ENCODE measurements at regions not wholly inside any gene's neighbourhood (a gene's known extent, or its start where the extent isn't known, plus 50 kb on each side); places are given as distances from the start of the nearest gene placed in this dataset.

- ATAC-seq = peak; percentile 64
- CTCF ChIA-PET = interaction anchor here (1.0 kb wide), 1 partner anchor 416 kb away, joined by 5 read pairs; no protein-coding TSS in a partner anchor
- DNase-seq = peak; percentile 43
- H3K4me3 Mint-ChIP-seq = no peak overlapping the region
- peaks cover 8% of the 10 kb centered on the region for H3K4me1 Mint-ChIP-seq (ENCODE audit: low read depth)
- no peaks in the 10 kb centered on the region for H3K36me3 Mint-ChIP-seq (ENCODE audit: low read depth)
- intact Hi-C loops (cut with micrococcal nuclease) = loop anchor here (5.0 kb wide), 1 partner anchor 102 kb away; no protein-coding TSS in a partner anchor
- no peaks in the 10 kb centered on the region for H3K9me3 Mint-ChIP-seq
- POLR2A ChIA-PET = no interaction called here
- H3K27ac Mint-ChIP-seq = no peak overlapping the region
- no peak for TF ChIP-seq CTCF (IDR thresholded peaks at IDR 0.05)
- no peaks in the 10 kb centered on the region for H3K27me3 Mint-ChIP-seq
These were observed 96.6 kb downstream of the TMEM17 start for GRCh38 chr2:62409442-62409841.

- H3K27ac Mint-ChIP-seq = no peak overlapping the region
- ChIA-PET POLR2A (no interaction called here), CTCF (no interaction called here)
- H3K4me3 Mint-ChIP-seq = no peak overlapping the region
- no peak for TF ChIP-seq CTCF (IDR thresholded peaks at IDR 0.05)
- H3K27me3 Mint-ChIP-seq = no peaks in the 10 kb centered on the region
- DNase-seq = no peak
- H3K9me3 Mint-ChIP-seq = no peaks in the 10 kb centered on the region
- no peak for ATAC-seq
- intact Hi-C loops (cut with micrococcal nuclease) = loop anchor here (5.0 kb wide), 1 partner anchor 101 kb away; no protein-coding TSS in a partner anchor
- peaks cover 8% of the 10 kb centered on the region for H3K4me1 Mint-ChIP-seq (ENCODE audit: low read depth)
- no peaks in the 10 kb centered on the region for H3K36me3 Mint-ChIP-seq (ENCODE audit: low read depth)
These were observed 97.7 kb downstream of the TMEM17 start for GRCh38 chr2:62408241-62408677.

GRCh38 chr2:62407838-62408237 lies 98.2 kb downstream of the TMEM17 start:
- no peaks in the 10 kb centered on the region for H3K9me3 Mint-ChIP-seq
- no peak for ATAC-seq
- H3K4me1 Mint-ChIP-seq (ENCODE audit: low read depth) = peaks cover 8% of the 10 kb centered on the region
- POLR2A ChIA-PET = no interaction called here
- CTCF ChIA-PET = no interaction called here
- no peaks in the 10 kb centered on the region for H3K27me3 Mint-ChIP-seq
- TF ChIP-seq CTCF (IDR thresholded peaks at IDR 0.05) = no peak
- DNase-seq = no peak
- intact Hi-C loops (cut with micrococcal nuclease) = loop anchor here (5.0 kb wide), 1 partner anchor 101 kb away; no protein-coding TSS in a partner anchor
- no peak overlapping the region for H3K27ac Mint-ChIP-seq
- H3K36me3 Mint-ChIP-seq (ENCODE audit: low read depth) = no peaks in the 10 kb centered on the region
- no peak overlapping the region for H3K4me3 Mint-ChIP-seq

GRCh38 chr2:62407401-62407800 lies 98.6 kb downstream of the TMEM17 start:
- intact Hi-C loops (cut with micrococcal nuclease) = loop anchor here (5.0 kb wide), 1 partner anchor 100 kb away; no protein-coding TSS in a partner anchor
- no peaks in the 10 kb centered on the region for H3K9me3 Mint-ChIP-seq
- H3K4me1 Mint-ChIP-seq (ENCODE audit: low read depth) = peaks cover 8% of the 10 kb centered on the region
- DNase-seq (no peak), ATAC-seq (no peak)
- H3K27ac Mint-ChIP-seq = no peak overlapping the region
- ChIA-PET POLR2A (interaction anchor here (0.6 kb wide), 1 partner anchor 445 kb away, joined by 3 read pairs; no protein-coding TSS in a partner anchor), CTCF (no interaction called here)
- no peak overlapping the region for H3K4me3 Mint-ChIP-seq
- TF ChIP-seq CTCF (IDR thresholded peaks at IDR 0.05) = no peak
- no peaks in the 10 kb centered on the region for H3K27me3 Mint-ChIP-seq
- H3K36me3 Mint-ChIP-seq (ENCODE audit: low read depth) = no peaks in the 10 kb centered on the region

GRCh38 chr2:62406573-62407043 lies 99.4 kb downstream of the TMEM17 start:
- Mint-ChIP-seq H3K36me3 (ENCODE audit: low read depth) (no peaks in the 10 kb centered on the region), H3K4me3 (no peak overlapping the region), H3K9me3 (peaks cover 2% of the 10 kb centered on the region), H3K4me1 (ENCODE audit: low read depth) (peaks cover 3% of the 10 kb centered on the region), H3K27me3 (no peaks in the 10 kb centered on the region), H3K27ac (no peak overlapping the region)
- CTCF ChIA-PET = no interaction called here
- intact Hi-C loops (cut with micrococcal nuclease) = loop anchor here (5.0 kb wide), 1 partner anchor 99 kb away; no protein-coding TSS in a partner anchor
- POLR2A ChIA-PET = interaction anchor here (0.6 kb wide), 1 partner anchor 445 kb away, joined by 3 read pairs; no protein-coding TSS in a partner anchor
- DNase-seq = no peak
- TF ChIP-seq CTCF (IDR thresholded peaks at IDR 0.05) = no peak
- ATAC-seq = no peak
